MCF 10A (cell line): ENCODE measurements at regions not wholly inside any gene's neighbourhood (a gene's known extent, or its start where the extent isn't known, plus 50 kb on each side); places are given as distances from the start of the nearest gene placed in this dataset.
"Not testable (repeated sequence)": the region's sequence is repeated elsewhere in the genome, so short reads cannot be mapped to it uniquely, and the experiment has no call there.

Experiments used
- BruUV-seq: library from RNA; stranded (reverse); fragments of 400-500 nt; replicated peaks from 2 replicates; lab custom pipeline; 2021; lab: Mats Ljungman, UMichigan
- CTCF ChIA-PET: fragments of 300-600 bp; sonication (Branson Sonifier 250); formaldehyde crosslinking; extraction: SDS; loops from one replicate; lab custom pipeline; 2021; ENCODE audit warnings: antibody characterized with exemption, inconsistent platforms; lab: Yijun Ruan, JAX
- POLR2A ChIA-PET: fragments of 300-600, 350-650 bp; sonication (Branson Sonifier 250); formaldehyde crosslinking; extraction: SDS; loops from one replicate; lab custom pipeline; 2020; ENCODE audit warnings: antibody characterized with exemption, inconsistent platforms; lab: Yijun Ruan, JAX
- DNase-seq: peaks from one replicate; pipeline ENCODE4 v3.0.0-alpha.2; 2018; ENCODE audit not compliant: unreplicated experiment
- H3K27ac Mint-ChIP-seq: one replicate; pipeline ENCODE4 v1.8.0; 2022; ENCODE audit warnings: mild to moderate bottlenecking, low read depth, mixed read lengths; ENCODE audit not compliant: unreplicated experiment
- H3K27me3 Mint-ChIP-seq: one replicate; pipeline ENCODE4 v1.8.0; 2022; ENCODE audit warnings: mixed read lengths; ENCODE audit not compliant: insufficient read depth, unreplicated experiment
- H3K36me3 Mint-ChIP-seq: one replicate; pipeline ENCODE4 v1.8.0; 2022; ENCODE audit warnings: mild to moderate bottlenecking, moderate library complexity, mixed read lengths; ENCODE audit not compliant: insufficient read depth, unreplicated experiment
- H3K4me1 Mint-ChIP-seq: one replicate; pipeline ENCODE4 v1.8.0; 2022; ENCODE audit warnings: mixed read lengths; ENCODE audit not compliant: insufficient read depth, unreplicated experiment
- H3K4me3 Mint-ChIP-seq: one replicate; pipeline ENCODE4 v1.8.0; 2022; ENCODE audit warnings: mild to moderate bottlenecking, moderate library complexity, mixed read lengths; ENCODE audit not compliant: unreplicated experiment
- H3K9me3 Mint-ChIP-seq: one replicate; pipeline ENCODE4 v1.8.0; 2022; ENCODE audit warnings: mixed read lengths; ENCODE audit not compliant: unreplicated experiment
- intact Hi-C: fragments of 100-400 bp; cut with micrococcal nuclease; formaldehyde crosslinking; loops from 2 replicates; pipeline ENCODE4 v1.14.1; 2022
- TF ChIP-seq, protein P1 (sequence below): fragments of 200-600 bp; IDR thresholded peaks from one replicate; pipeline ENCODE4 v1.8.0; 2022; ENCODE audit warnings: antibody characterized with exemption, mild to moderate bottlenecking; ENCODE audit not compliant: unreplicated experiment

GRCh38 chr15:31725619-31726018 lies 304.7 kb upstream of the CHRNA7 start:
- BruUV-seq, H3K27me3 Mint-ChIP-seq, H3K4me3 Mint-ChIP-seq, CTCF ChIA-PET, H3K36me3 Mint-ChIP-seq, H3K9me3 Mint-ChIP-seq, H3K27ac Mint-ChIP-seq, POLR2A ChIA-PET: not testable (repeated sequence)
- DNase-seq: peak; percentile 3
- peaks cover 11% of the 10 kb centered on the region for H3K4me1 Mint-ChIP-seq
- intact Hi-C loops: loop anchor here (10.0 kb wide), 1 partner anchor 139 kb away; no protein-coding TSS in a partner anchor

- ChIA-PET CTCF (interaction anchor here (0.5 kb wide), 1 partner anchor 288 kb away, joined by 6 read pairs; no protein-coding TSS in a partner anchor), POLR2A (no interaction called here)
- intact Hi-C loops: loop anchor here (10.0 kb wide), 1 partner anchor 137 kb away; no protein-coding TSS in a partner anchor
- Mint-ChIP-seq H3K4me1 (peaks cover 11% of the 10 kb centered on the region), H3K27ac (no peak overlapping the region), H3K36me3 (no peaks in the 10 kb centered on the region), H3K27me3 (no peaks in the 10 kb centered on the region), H3K4me3 (no peak overlapping the region), H3K9me3 (peaks cover 14% of the 10 kb centered on the region)
- BruUV-seq: no TSS peak
- TF ChIP-seq, protein P1, sequence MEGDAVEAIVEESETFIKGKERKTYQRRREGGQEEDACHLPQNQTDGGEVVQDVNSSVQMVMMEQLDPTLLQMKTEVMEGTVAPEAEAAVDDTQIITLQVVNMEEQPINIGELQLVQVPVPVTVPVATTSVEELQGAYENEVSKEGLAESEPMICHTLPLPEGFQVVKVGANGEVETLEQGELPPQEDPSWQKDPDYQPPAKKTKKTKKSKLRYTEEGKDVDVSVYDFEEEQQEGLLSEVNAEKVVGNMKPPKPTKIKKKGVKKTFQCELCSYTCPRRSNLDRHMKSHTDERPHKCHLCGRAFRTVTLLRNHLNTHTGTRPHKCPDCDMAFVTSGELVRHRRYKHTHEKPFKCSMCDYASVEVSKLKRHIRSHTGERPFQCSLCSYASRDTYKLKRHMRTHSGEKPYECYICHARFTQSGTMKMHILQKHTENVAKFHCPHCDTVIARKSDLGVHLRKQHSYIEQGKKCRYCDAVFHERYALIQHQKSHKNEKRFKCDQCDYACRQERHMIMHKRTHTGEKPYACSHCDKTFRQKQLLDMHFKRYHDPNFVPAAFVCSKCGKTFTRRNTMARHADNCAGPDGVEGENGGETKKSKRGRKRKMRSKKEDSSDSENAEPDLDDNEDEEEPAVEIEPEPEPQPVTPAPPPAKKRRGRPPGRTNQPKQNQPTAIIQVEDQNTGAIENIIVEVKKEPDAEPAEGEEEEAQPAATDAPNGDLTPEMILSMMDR: no peak
- DNase-seq: peak; percentile 1
Measured at GRCh38 chr15:31727612-31728011, 302.7 kb upstream of the CHRNA7 start.

DNA sequence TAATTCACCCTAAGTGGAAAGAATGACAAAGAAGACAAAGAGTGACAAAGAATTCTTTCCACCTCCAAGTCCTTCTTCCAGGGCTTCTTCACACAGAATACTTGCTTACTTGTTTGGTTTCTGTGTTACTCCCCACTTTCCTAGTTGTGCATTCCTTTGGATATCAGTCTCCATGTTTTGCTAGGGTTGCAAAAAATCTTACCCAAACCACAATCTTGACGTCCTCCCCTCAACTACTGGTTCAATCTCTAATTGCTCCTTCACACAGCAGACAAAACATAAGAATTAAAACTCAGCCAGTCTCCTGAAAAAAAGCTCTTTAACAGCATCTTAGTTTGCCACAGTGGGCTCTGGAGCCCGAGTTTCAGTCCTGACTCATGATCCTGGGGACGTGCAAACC lies 297.6 kb upstream of the CHRNA7 start:
- no TSS peak for BruUV-seq
- Mint-ChIP-seq H3K9me3 (peaks cover 21% of the 10 kb centered on the region), H3K36me3 (no peaks in the 10 kb centered on the region), H3K27me3 (no peaks in the 10 kb centered on the region), H3K27ac (no peak overlapping the region), H3K4me1 (peaks cover 5% of the 10 kb centered on the region), H3K4me3 (no peak overlapping the region)
- no peak for DNase-seq
- TF ChIP-seq, protein P1: no peak
- ChIA-PET POLR2A (no interaction called here), CTCF (no interaction called here)
- intact Hi-C loops: no loop called here

DNA sequence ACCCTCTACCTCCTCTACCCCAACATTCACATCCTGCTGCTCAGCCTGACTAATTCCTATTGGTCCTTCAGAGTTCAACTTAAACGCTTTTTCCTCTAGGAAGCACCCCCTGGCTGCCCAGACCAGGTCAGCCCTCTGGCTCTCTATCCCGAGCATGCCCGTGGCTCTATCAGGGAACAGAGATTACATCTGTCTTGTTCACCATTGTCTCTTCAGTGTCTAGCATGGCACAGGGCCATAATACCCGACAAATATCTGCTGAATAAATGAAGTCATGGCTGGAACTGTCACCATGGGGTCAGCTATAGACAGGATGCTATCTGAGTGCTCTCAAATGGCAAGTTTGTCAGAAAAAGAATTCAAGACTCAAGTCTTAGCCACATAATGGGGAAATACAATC lies 296.9 kb upstream of the CHRNA7 start:
- no TSS peak for BruUV-seq
- DNase-seq: no peak
- POLR2A ChIA-PET: no interaction called here
- Mint-ChIP-seq H3K27ac (no peak overlapping the region), H3K36me3 (no peaks in the 10 kb centered on the region), H3K4me1 (no peaks in the 10 kb centered on the region), H3K27me3 (no peaks in the 10 kb centered on the region), H3K9me3 (peaks cover 21% of the 10 kb centered on the region), H3K4me3 (no peak overlapping the region)
- CTCF ChIA-PET: interaction anchor here (0.7 kb wide), 1 partner anchor 47 kb away, joined by 3 read pairs; no protein-coding TSS in a partner anchor
- intact Hi-C loops: no loop called here
- TF ChIP-seq, protein P1: no peak

GRCh38 chr15:31740203-31740602 lies 290.1 kb upstream of the CHRNA7 start:
- DNase-seq: no peak
- Mint-ChIP-seq H3K36me3 (peaks cover 7% of the 10 kb centered on the region), H3K9me3 (peaks cover 26% of the 10 kb centered on the region), H3K4me3 (no peak overlapping the region), H3K27ac (no peak overlapping the region), H3K27me3 (no peaks in the 10 kb centered on the region), H3K4me1 (no peaks in the 10 kb centered on the region)
- BruUV-seq: no TSS peak
- intact Hi-C loops: no loop called here
- TF ChIP-seq, protein P1: no peak
- CTCF ChIA-PET: no interaction called here
- POLR2A ChIA-PET: no interaction called here
